Kasumi-1 (cell line): ENCODE measurements at regions not wholly inside any gene's neighbourhood (a gene's known extent, or its start where the extent isn't known, plus 50 kb on each side); places are given as distances from the start of the nearest gene placed in this dataset.
"Not testable (repeated sequence)": the region's sequence is repeated elsewhere in the genome, so short reads cannot be mapped to it uniquely, and the experiment has no call there.

Experiments used
- DNase-seq, 2 experiments: peaks; one replicate each; lab custom pipeline; 2025; lab: John Stamatoyannopoulos, UW

- not testable (repeated sequence) for DNase-seq
Observed at GRCh38 chr7:69052-69451, 123.3 kb upstream of the FAM20C start.

GRCh38 chr7:69499-70123 is 122.8 kb upstream of the FAM20C start:
- DNase-seq: not testable (repeated sequence)

GRCh38 chr7:70207-70606 is 122.2 kb upstream of the FAM20C start:
- not testable (repeated sequence) for DNase-seq

- DNase-seq: not testable (repeated sequence)
Observed at GRCh38 chr7:70989-71388, 121.4 kb upstream of the FAM20C start.

- not testable (repeated sequence) for DNase-seq
Observed at GRCh38 chr7:72266-73057, 119.9 kb upstream of the FAM20C start.

- not testable (repeated sequence) for DNase-seq
Observed at GRCh38 chr7:73058-73331, 119.4 kb upstream of the FAM20C start.

GRCh38 chr7:74008-74540 is 118.3 kb upstream of the FAM20C start:
- not testable (repeated sequence) for DNase-seq

GRCh38 chr7:75511-75910 is 116.9 kb upstream of the FAM20C start:
- not testable (repeated sequence) for DNase-seq

GRCh38 chr7:76202-76601 is 116.2 kb upstream of the FAM20C start:
- DNase-seq: not testable (repeated sequence)

- not testable (repeated sequence) for DNase-seq
Observed at GRCh38 chr7:76829-77395, 115.5 kb upstream of the FAM20C start.

- not testable (repeated sequence) for DNase-seq
Observed at GRCh38 chr7:78862-79261, 113.5 kb upstream of the FAM20C start.

- DNase-seq: not testable (repeated sequence)
Observed at GRCh38 chr7:79400-80055, 112.8 kb upstream of the FAM20C start.

GRCh38 chr7:80259-81067 is 111.9 kb upstream of the FAM20C start:
- DNase-seq: no peak

GRCh38 chr7:81068-81925 is 111.1 kb upstream of the FAM20C start:
- DNase-seq: no peak

GRCh38 chr7:81926-82756 is 110.2 kb upstream of the FAM20C start:
- DNase-seq: no peak

- no peak for DNase-seq
Observed at GRCh38 chr7:82757-83155, 109.6 kb upstream of the FAM20C start.

GRCh38 chr7:83441-83840 is 108.9 kb upstream of the FAM20C start:
- DNase-seq: no peak

- DNase-seq: no peak
Observed at GRCh38 chr7:83861-84632, 108.3 kb upstream of the FAM20C start.

GRCh38 chr7:84633-85020 is 107.7 kb upstream of the FAM20C start:
- DNase-seq: no peak
